ENCODE measurements at regions not wholly inside any gene's neighbourhood (a gene's known extent, or its start where the extent isn't known, plus 50 kb on each side); places are given as distances from the start of the nearest gene placed in this dataset.

DNA sequence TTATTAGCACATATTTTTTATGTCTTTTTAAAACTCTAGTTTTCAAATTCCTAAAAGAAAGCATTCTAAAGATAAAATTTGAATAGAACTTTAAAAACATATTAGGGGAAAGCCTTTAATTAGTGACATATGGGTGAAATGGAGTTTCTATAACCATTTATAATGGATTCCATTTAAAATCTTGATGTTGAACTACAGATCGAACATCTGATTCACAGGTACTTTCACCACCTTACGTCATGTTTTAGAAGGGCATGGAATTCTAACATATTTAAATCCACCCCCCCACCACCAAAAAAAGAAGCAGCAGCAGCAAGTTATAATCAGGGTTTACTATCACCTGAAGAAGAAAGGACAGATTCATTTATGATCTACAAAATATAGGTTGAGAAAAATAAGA lies 298.4 kb downstream of the SMOC2 start:
- Mint-ChIP-seq H3K9me3 (ENCODE audit: unreplicated experiment) (peaks cover 7% of the 10 kb centered on the region), H3K27ac (ENCODE audit: unreplicated experiment) (no peak overlapping the region), H3K4me1 (ENCODE audit: low read depth, unreplicated experiment) (no peaks in the 10 kb centered on the region), H3K4me3 (ENCODE audit: unreplicated experiment) (no peak overlapping the region), H3K36me3 (ENCODE audit: unreplicated experiment) (no peaks in the 10 kb centered on the region), H3K27me3 (ENCODE audit: unreplicated experiment) (peaks cover 11% of the 10 kb centered on the region)
- no peak for DNase-seq
- TF ChIP-seq, protein P1, sequence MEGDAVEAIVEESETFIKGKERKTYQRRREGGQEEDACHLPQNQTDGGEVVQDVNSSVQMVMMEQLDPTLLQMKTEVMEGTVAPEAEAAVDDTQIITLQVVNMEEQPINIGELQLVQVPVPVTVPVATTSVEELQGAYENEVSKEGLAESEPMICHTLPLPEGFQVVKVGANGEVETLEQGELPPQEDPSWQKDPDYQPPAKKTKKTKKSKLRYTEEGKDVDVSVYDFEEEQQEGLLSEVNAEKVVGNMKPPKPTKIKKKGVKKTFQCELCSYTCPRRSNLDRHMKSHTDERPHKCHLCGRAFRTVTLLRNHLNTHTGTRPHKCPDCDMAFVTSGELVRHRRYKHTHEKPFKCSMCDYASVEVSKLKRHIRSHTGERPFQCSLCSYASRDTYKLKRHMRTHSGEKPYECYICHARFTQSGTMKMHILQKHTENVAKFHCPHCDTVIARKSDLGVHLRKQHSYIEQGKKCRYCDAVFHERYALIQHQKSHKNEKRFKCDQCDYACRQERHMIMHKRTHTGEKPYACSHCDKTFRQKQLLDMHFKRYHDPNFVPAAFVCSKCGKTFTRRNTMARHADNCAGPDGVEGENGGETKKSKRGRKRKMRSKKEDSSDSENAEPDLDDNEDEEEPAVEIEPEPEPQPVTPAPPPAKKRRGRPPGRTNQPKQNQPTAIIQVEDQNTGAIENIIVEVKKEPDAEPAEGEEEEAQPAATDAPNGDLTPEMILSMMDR (IDR thresholded peaks at IDR 0.05; ENCODE audit: partially characterized antibody, unreplicated experiment), result no peak

DNA sequence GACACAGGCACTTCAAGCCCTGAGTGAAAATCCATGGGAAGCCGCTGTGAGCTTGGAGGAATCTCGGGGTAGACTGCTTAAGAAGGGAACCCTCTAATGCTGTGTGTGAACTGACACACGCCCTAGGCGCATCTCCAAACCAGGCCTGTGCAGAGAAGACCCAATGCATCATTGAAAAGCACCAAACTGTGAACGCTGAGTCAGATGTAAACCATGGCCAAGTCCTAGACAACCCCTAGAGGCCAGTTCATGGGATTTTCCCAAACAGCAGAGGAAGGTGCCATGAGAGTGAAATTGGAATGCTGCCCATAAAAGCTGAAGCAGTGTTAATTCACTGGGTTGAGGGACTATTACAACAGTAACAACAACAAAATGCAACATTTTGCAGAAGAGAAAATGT lies 296.5 kb downstream of the SMOC2 start:
- no peak for DNase-seq
- no peak overlapping the region for H3K4me3 Mint-ChIP-seq (ENCODE audit: unreplicated experiment)
- peaks cover 11% of the 10 kb centered on the region for H3K27me3 Mint-ChIP-seq (ENCODE audit: unreplicated experiment)
- TF ChIP-seq, protein P1 (IDR thresholded peaks at IDR 0.05; ENCODE audit: partially characterized antibody, unreplicated experiment), result no peak
- peaks cover 6% of the 10 kb centered on the region for H3K9me3 Mint-ChIP-seq (ENCODE audit: unreplicated experiment)
- H3K4me1 Mint-ChIP-seq (ENCODE audit: low read depth, unreplicated experiment), result no peaks in the 10 kb centered on the region
- H3K36me3 Mint-ChIP-seq (ENCODE audit: unreplicated experiment), result no peaks in the 10 kb centered on the region
- no peak overlapping the region for H3K27ac Mint-ChIP-seq (ENCODE audit: unreplicated experiment)

GRCh38 chr6:168737014-168737413 lies 296.0 kb downstream of the SMOC2 start:
- TF ChIP-seq, protein P1 (IDR thresholded peaks at IDR 0.05; ENCODE audit: partially characterized antibody, unreplicated experiment), result no peak
- H3K9me3 Mint-ChIP-seq (ENCODE audit: unreplicated experiment), result peaks cover 5% of the 10 kb centered on the region
- H3K4me3 Mint-ChIP-seq (ENCODE audit: unreplicated experiment), result no peak overlapping the region

DNA sequence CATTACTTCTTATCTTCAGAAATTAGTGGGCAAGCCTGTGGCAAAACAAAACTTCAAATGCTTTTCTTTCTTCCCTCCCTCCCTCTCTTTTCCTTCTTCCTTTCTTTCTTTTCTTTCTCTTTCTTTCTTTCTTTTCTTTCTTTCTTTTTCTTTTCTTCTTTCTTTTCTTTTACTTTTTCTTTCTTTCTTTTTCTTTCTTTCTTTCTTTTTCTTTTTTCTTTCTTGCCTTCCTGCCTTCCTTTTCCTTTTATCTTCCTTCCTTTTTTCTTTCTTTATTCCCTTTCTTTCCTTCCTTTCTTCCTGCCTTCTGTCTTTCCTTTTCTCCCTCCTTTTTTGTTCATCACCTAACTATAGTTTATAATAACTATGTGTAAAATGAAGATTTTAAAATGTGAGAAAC lies 295.1 kb downstream of the SMOC2 start:
- no peaks in the 10 kb centered on the region for H3K36me3 Mint-ChIP-seq (ENCODE audit: unreplicated experiment)
- TF ChIP-seq, protein P1 (IDR thresholded peaks at IDR 0.05; ENCODE audit: partially characterized antibody, unreplicated experiment), result no peak
- H3K27me3 Mint-ChIP-seq (ENCODE audit: unreplicated experiment), result peaks cover 8% of the 10 kb centered on the region
- H3K9me3 Mint-ChIP-seq (ENCODE audit: unreplicated experiment), result peaks cover 2% of the 10 kb centered on the region
- H3K4me1 Mint-ChIP-seq (ENCODE audit: low read depth, unreplicated experiment), result no peaks in the 10 kb centered on the region
- no peak overlapping the region for H3K27ac Mint-ChIP-seq (ENCODE audit: unreplicated experiment)
- H3K4me3 Mint-ChIP-seq (ENCODE audit: unreplicated experiment), result no peak overlapping the region
- no peak for DNase-seq

More at GRCh38 chr6:168737014-168737413, 296.0 kb downstream of the SMOC2 start:
- H3K4me1 Mint-ChIP-seq (ENCODE audit: low read depth, unreplicated experiment), result no peaks in the 10 kb centered on the region
- no peaks in the 10 kb centered on the region for H3K36me3 Mint-ChIP-seq (ENCODE audit: unreplicated experiment)
- no peak overlapping the region for H3K27ac Mint-ChIP-seq (ENCODE audit: unreplicated experiment)
- H3K27me3 Mint-ChIP-seq (ENCODE audit: unreplicated experiment), result peaks cover 8% of the 10 kb centered on the region
- no peak for DNase-seq

GRCh38 chr6:168735268-168735949 lies 294.4 kb downstream of the SMOC2 start:
- H3K4me1 Mint-ChIP-seq (ENCODE audit: low read depth, unreplicated experiment), result no peaks in the 10 kb centered on the region
- H3K9me3 Mint-ChIP-seq (ENCODE audit: unreplicated experiment), result peaks cover 2% of the 10 kb centered on the region
- no peak overlapping the region for H3K27ac Mint-ChIP-seq (ENCODE audit: unreplicated experiment)
- TF ChIP-seq, protein P1 (IDR thresholded peaks at IDR 0.05; ENCODE audit: partially characterized antibody, unreplicated experiment), result no peak
- DNase-seq, result no peak
- no peak overlapping the region for H3K4me3 Mint-ChIP-seq (ENCODE audit: unreplicated experiment)
- H3K36me3 Mint-ChIP-seq (ENCODE audit: unreplicated experiment), result no peaks in the 10 kb centered on the region
- peaks cover 3% of the 10 kb centered on the region for H3K27me3 Mint-ChIP-seq (ENCODE audit: unreplicated experiment)
